ENCODE measurements at regions not wholly inside any gene's neighbourhood (a gene's known extent, or its start where the extent isn't known, plus 50 kb on each side); places are given as distances from the start of the nearest gene placed in this dataset.

DNA sequence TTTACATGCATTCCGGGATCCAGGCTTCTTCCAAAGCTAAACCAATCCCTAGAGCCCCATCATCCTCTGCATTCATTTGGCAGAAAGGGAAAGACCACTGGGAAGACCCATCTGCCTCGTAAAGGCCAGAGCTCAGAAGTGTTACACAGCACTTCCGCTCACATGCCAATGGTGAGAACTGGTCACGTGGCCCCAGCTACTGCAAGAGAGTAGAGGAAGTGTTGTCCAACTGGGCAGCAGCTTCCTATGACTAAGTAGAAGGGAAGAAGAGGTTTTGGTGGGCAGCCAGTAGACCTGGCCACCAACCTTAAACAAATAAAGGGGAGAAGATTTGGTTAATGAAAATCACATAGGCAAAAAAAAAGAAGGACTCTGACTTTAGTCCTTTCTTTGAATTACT, 74.4 kb upstream of the PPP2R3A start:
- Histone ChIP-seq H2BK120ac (ENCODE audit: low read depth, low read length) (no peak overlapping the region), H3K4me2 (ENCODE audit: low read depth, low read length) (no peak overlapping the region), H2AK5ac (ENCODE audit: low read depth, low read length) (no peak overlapping the region), H2AFZ (replicated peaks; ENCODE audit: low read length, poor library complexity) (no peak overlapping the region), H2BK15ac (ENCODE audit: low read depth, low read length) (no peak overlapping the region), H3K27ac (ENCODE audit: insufficient read depth, low read length) (no peak overlapping the region), H3K9me1 (ENCODE audit: insufficient read depth, low read length) (no peaks in the 10 kb centered on the region), H3K9me3 (ENCODE audit: control insufficient read depth, insufficient read depth, low read length) (no peaks in the 10 kb centered on the region), H2BK5ac (ENCODE audit: low read depth, low read length, poor library complexity, severe bottlenecking) (no peak overlapping the region), H4K20me1 (ENCODE audit: insufficient read depth, low read length) (no peaks in the 10 kb centered on the region), H3K14ac (replicated peaks; ENCODE audit: low read depth, low read length) (no peak overlapping the region), H3K9ac (ENCODE audit: low read depth, low read length) (no peak overlapping the region), H3K79me1 (ENCODE audit: low read depth in 1 of 2, low read length in 2 of 2) (no peaks in the 10 kb centered on the region), H3K23ac (ENCODE audit: low read depth, low read length) (no peak overlapping the region), H4K5ac (ENCODE audit: low read depth, low read length) (no peak overlapping the region), H2BK20ac (ENCODE audit: low read depth, low read length) (no peak overlapping the region), H3K4me3 (ENCODE audit: insufficient read depth, low read depth, low read length) (no peak overlapping the region), H3K18ac (ENCODE audit: low read depth, low read length) (no peak overlapping the region), H2AK9ac (replicated peaks; ENCODE audit: low read depth, low read length, poor library complexity) (no peak overlapping the region), H3K27me3 (ENCODE audit: control insufficient read depth, insufficient read depth, low read length) (no peaks in the 10 kb centered on the region), H3K56ac (ENCODE audit: extremely low read depth, insufficient read depth, low read length) (no peak overlapping the region), H4K8ac (ENCODE audit: low read depth in 2 of 2, low read length in 2 of 2) (no peak overlapping the region), H3K4ac (ENCODE audit: low read depth, low read length) (no peak overlapping the region), H4K91ac (ENCODE audit: insufficient read depth, low read depth, low read length) (no peak overlapping the region), H3K36me3 (ENCODE audit: control insufficient read depth, insufficient read depth, low read length) (no peaks in the 10 kb centered on the region), H3K4me1 (ENCODE audit: control insufficient read depth, insufficient read depth, low read length) (peaks cover 2% of the 10 kb centered on the region; the same call in 1 of the 2 replicates)
- ATAC-seq (ENCODE audit: low read depth): no peak
- dilution Hi-C loops (cut with HindIII; ENCODE audit: low sequenced_read_pairs, unreplicated experiment) (no loop called here), intact Hi-C loops (cut with micrococcal nuclease) (no loop called here), in situ Hi-C loops (cut with MboI; ENCODE audit: low sequenced_read_pairs) (loop anchor here (5.0 to 10.0 kb wide), 2 partner anchors 1094 to 1286 kb away; partner anchors contain the start of gene EPHB1)
- no peak for DNase-seq
- POLR2A ChIA-PET (ENCODE audit: unreplicated experiment): no interaction called here
- no peak for TF ChIP-seq BHLHE40 (IDR thresholded peaks at IDR 0.05; ENCODE audit: low read depth, low read length)
- TF ChIP-seq RCOR1 (IDR thresholded peaks at IDR 0.05; ENCODE audit: insufficient replicate concordance, low read length): no peak
- no peak for TF ChIP-seq MAFK (IDR thresholded peaks at IDR 0.05; ENCODE audit: low read depth, low read length)
- TF ChIP-seq CHD1 (IDR thresholded peaks at IDR 0.05; ENCODE audit: low read depth, low read length): no peak
- TF ChIP-seq, protein P1, sequence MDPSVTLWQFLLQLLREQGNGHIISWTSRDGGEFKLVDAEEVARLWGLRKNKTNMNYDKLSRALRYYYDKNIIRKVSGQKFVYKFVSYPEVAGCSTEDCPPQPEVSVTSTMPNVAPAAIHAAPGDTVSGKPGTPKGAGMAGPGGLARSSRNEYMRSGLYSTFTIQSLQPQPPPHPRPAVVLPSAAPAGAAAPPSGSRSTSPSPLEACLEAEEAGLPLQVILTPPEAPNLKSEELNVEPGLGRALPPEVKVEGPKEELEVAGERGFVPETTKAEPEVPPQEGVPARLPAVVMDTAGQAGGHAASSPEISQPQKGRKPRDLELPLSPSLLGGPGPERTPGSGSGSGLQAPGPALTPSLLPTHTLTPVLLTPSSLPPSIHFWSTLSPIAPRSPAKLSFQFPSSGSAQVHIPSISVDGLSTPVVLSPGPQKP (IDR thresholded peaks at IDR 0.05; ENCODE audit: borderline replicate concordance, low read depth, low read length): no peak
- TF ChIP-seq RFX5 (IDR thresholded peaks at IDR 0.05; ENCODE audit: low read depth, low read length): no peak
- no peak for TF ChIP-seq RAD21 (IDR thresholded peaks at IDR 0.05; ENCODE audit: low read length)
- TF ChIP-seq, protein P2, sequence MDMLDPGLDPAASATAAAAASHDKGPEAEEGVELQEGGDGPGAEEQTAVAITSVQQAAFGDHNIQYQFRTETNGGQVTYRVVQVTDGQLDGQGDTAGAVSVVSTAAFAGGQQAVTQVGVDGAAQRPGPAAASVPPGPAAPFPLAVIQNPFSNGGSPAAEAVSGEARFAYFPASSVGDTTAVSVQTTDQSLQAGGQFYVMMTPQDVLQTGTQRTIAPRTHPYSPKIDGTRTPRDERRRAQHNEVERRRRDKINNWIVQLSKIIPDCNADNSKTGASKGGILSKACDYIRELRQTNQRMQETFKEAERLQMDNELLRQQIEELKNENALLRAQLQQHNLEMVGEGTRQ (IDR thresholded peaks at IDR 0.05; ENCODE audit: low read depth, low read length): no peak
- TF ChIP-seq, protein P3, sequence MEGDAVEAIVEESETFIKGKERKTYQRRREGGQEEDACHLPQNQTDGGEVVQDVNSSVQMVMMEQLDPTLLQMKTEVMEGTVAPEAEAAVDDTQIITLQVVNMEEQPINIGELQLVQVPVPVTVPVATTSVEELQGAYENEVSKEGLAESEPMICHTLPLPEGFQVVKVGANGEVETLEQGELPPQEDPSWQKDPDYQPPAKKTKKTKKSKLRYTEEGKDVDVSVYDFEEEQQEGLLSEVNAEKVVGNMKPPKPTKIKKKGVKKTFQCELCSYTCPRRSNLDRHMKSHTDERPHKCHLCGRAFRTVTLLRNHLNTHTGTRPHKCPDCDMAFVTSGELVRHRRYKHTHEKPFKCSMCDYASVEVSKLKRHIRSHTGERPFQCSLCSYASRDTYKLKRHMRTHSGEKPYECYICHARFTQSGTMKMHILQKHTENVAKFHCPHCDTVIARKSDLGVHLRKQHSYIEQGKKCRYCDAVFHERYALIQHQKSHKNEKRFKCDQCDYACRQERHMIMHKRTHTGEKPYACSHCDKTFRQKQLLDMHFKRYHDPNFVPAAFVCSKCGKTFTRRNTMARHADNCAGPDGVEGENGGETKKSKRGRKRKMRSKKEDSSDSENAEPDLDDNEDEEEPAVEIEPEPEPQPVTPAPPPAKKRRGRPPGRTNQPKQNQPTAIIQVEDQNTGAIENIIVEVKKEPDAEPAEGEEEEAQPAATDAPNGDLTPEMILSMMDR (conservative IDR thresholded peaks at IDR 0.05; ENCODE audit: low read depth, low read length): no peak
- no peak for TF ChIP-seq POLR2A (IDR thresholded peaks at IDR 0.05; ENCODE audit: low read depth, low read length)
- no peak for TF ChIP-seq MAZ (IDR thresholded peaks at IDR 0.05; ENCODE audit: borderline replicate concordance, low read depth, low read length)
- no peak for TF ChIP-seq SMC3 (IDR thresholded peaks at IDR 0.05; ENCODE audit: low read depth, low read length)
- no peak for TF ChIP-seq CEBPB (IDR thresholded peaks at IDR 0.05; ENCODE audit: low read depth, low read length)
- no peak for TF ChIP-seq MXI1 (IDR thresholded peaks at IDR 0.05; ENCODE audit: borderline replicate concordance, low read depth, low read length)
- TF ChIP-seq NFE2L2 (IDR thresholded peaks at IDR 0.05; ENCODE audit: low read depth, low read length): no peak
- BruUV-seq (replicated peaks): no TSS peak
- WGBS, 2 experiments (ENCODE audit: extremely low coverage in 2 of 2, insufficient read length in 1 of 2): 83% methylated on average over 2 of the region's 4 CpGs; no CpG with 5 or more reads in 1 of the 2 experiments
- CTCF ChIA-PET: no interaction called here
